Daoy (cell line): ENCODE measurements at regions not wholly inside any gene's neighbourhood (a gene's known extent, or its start where the extent isn't known, plus 50 kb on each side); places are given as distances from the start of the nearest gene placed in this dataset.
"Not testable (repeated sequence)": the region's sequence is repeated elsewhere in the genome, so short reads cannot be mapped to it uniquely, and the experiment has no call there.

Experiments
- DNase-seq: peaks from one replicate; pipeline ENCODE4 v3.0.0-alpha.2; 2015; ENCODE audit warnings: low read depth

GRCh38 chr16:85275533-85276249 lies 163.4 kb upstream of the CIBAR2 start:
- DNase-seq: peak; percentile 70

- no peak for DNase-seq
Observed at GRCh38 chr16:85276258-85276657, 164.0 kb upstream of the CIBAR2 start.

- DNase-seq: no peak
Observed at GRCh38 chr16:85276721-85277120, 164.4 kb upstream of the CIBAR2 start.

- DNase-seq: no peak
Observed at GRCh38 chr16:85278839-85279238, 166.6 kb upstream of the CIBAR2 start.

GRCh38 chr16:85279402-85279801 lies 167.1 kb upstream of the CIBAR2 start:
- no peak for DNase-seq

- DNase-seq: no peak
Observed at GRCh38 chr16:85279825-85280545, 167.7 kb upstream of the CIBAR2 start.

GRCh38 chr16:85281181-85281580 lies 168.9 kb upstream of the CIBAR2 start:
- DNase-seq: no peak

GRCh38 chr16:85282842-85283241 lies 170.6 kb upstream of the CIBAR2 start:
- no peak for DNase-seq

GRCh38 chr16:85283305-85284050 lies 171.2 kb upstream of the CIBAR2 start:
- DNase-seq: no peak

GRCh38 chr16:85284141-85284817 lies 172.0 kb upstream of the CIBAR2 start:
- no peak for DNase-seq

GRCh38 chr16:85285681-85286065 lies 173.4 kb upstream of the CIBAR2 start:
- DNase-seq: no peak

- DNase-seq: peak; percentile 57
Observed at GRCh38 chr16:85286066-85286831, 174.0 kb upstream of the CIBAR2 start.

- DNase-seq: peak; percentile 37
Observed at GRCh38 chr16:85286951-85287814, 174.9 kb upstream of the CIBAR2 start.

GRCh38 chr16:85287815-85288109 lies 175.5 kb upstream of the CIBAR2 start:
- DNase-seq: not testable (repeated sequence)

- DNase-seq: no peak
Observed at GRCh38 chr16:85288341-85288868, 176.1 kb upstream of the CIBAR2 start.

GRCh38 chr16:85288869-85289660 lies 176.8 kb upstream of the CIBAR2 start:
- DNase-seq: no peak

GRCh38 chr16:85289760-85290625 lies 177.7 kb upstream of the CIBAR2 start:
- DNase-seq: no peak

GRCh38 chr16:85290626-85291301 lies 178.5 kb upstream of the CIBAR2 start:
- DNase-seq: no peak
